PC-9 (cell line): ENCODE measurements at regions not wholly inside any gene's neighbourhood (a gene's known extent, or its start where the extent isn't known, plus 50 kb on each side); places are given as distances from the start of the nearest gene placed in this dataset.

Experiments used
- CTCF ChIP-seq: fragments of 200-600 bp; sonication (generic); conservative IDR thresholded peaks from 2 replicates; pipeline ENCODE4 v1.6.1; 2017; ENCODE audit warnings: mixed run types, antibody characterized with exemption, mild to moderate bottlenecking, moderate library complexity
- EZH2 ChIP-seq: fragments of 200-600 bp; sonication (generic); IDR thresholded peaks from 2 replicates; pipeline ENCODE4 v1.8.0; 2017; ENCODE audit warnings: antibody characterized with exemption, low read depth

- TF ChIP-seq CTCF (no peak), EZH2 (no peak)
Observed at GRCh38 chr13:19321222-19321621, 139.6 kb upstream of the TUBA3C start.
